PC-9 (cell line): ENCODE measurements at regions not wholly inside any gene's neighbourhood (a gene's known extent, or its start where the extent isn't known, plus 50 kb on each side); places are given as distances from the start of the nearest gene placed in this dataset.

ENCODE experiments used
- EZH2 ChIP-seq: fragments of 200-600 bp; sonication (generic); IDR thresholded peaks from 2 replicates; pipeline ENCODE4 v1.8.0; 2017; ENCODE audit warnings: antibody characterized with exemption, low read depth
- TF ChIP-seq, protein P1 (sequence below): fragments of 200-600 bp; sonication (generic); conservative IDR thresholded peaks from 2 replicates; pipeline ENCODE4 v1.6.1; 2017; ENCODE audit warnings: mixed run types, antibody characterized with exemption, mild to moderate bottlenecking, moderate library complexity

DNA sequence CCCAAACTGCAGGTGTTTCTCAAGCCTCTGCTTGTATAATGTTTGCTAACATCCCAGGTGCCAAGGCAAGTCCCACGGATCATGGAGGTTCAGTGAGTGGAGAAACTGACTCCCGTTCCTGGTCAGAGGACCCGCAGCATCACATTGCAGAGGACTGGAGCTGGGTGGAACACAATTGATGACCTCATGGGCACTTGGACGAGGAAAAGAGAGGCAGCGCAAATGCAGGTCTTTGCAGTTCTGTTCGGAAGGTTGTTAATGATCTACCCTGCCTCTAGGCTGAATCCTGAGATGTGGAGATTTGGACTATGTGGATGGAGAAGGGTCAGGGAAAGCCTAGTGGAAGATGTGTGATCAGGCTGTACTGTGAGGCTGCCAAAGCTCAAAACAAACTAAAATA lies 192.9 kb downstream of the DUSP10 start:
- TF ChIP-seq EZH2, result no peak
- TF ChIP-seq, protein P1, sequence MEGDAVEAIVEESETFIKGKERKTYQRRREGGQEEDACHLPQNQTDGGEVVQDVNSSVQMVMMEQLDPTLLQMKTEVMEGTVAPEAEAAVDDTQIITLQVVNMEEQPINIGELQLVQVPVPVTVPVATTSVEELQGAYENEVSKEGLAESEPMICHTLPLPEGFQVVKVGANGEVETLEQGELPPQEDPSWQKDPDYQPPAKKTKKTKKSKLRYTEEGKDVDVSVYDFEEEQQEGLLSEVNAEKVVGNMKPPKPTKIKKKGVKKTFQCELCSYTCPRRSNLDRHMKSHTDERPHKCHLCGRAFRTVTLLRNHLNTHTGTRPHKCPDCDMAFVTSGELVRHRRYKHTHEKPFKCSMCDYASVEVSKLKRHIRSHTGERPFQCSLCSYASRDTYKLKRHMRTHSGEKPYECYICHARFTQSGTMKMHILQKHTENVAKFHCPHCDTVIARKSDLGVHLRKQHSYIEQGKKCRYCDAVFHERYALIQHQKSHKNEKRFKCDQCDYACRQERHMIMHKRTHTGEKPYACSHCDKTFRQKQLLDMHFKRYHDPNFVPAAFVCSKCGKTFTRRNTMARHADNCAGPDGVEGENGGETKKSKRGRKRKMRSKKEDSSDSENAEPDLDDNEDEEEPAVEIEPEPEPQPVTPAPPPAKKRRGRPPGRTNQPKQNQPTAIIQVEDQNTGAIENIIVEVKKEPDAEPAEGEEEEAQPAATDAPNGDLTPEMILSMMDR, result no peak
